H1 (cell line): ENCODE measurements at regions not wholly inside any gene's neighbourhood (a gene's known extent, or its start where the extent isn't known, plus 50 kb on each side); places are given as distances from the start of the nearest gene placed in this dataset.
A peak's percentile ranks its signal among the peaks of the same experiment; 100 is the strongest.

ENCODE experiments used
- CTCF ChIA-PET: fragments of 300-600 bp; sonication (Branson Sonifier 250); formaldehyde crosslinking; loops from one replicate; lab custom pipeline; 2021; ENCODE audit not compliant: partially characterized antibody; lab: Charles Lee
- POLR2A ChIA-PET: fragments of 300-600 bp; sonication (Branson Sonifier 250); formaldehyde crosslinking; loops from one replicate; lab custom pipeline; 2021; ENCODE audit warnings: inconsistent platforms; ENCODE audit not compliant: partially characterized antibody; lab: Charles Lee
- DNase-seq, 2 experiments: peaks; one replicate each; pipeline versions ENCODE4 v3.0.0 to v3.0.0-alpha.2; 2010 to 2022; ENCODE audit warnings: low spot score in 2 of 2, low read depth in 1 of 2, mixed read lengths in 1 of 2
- FAIRE-seq: peaks from 2 replicates; lab custom pipeline; 2011; peaks lifted over from hg19 to GRCh38; lab: Jason Lieb, UNC
- H2AFZ ChIP-seq: 2 replicates; pipeline ENCODE4 v1.8.1; 2012; ENCODE audit warnings: low read length, inconsistent platforms
- H2AK5ac ChIP-seq: 2 replicates; pipeline ENCODE4 v1.6.1; 2013; ENCODE audit warnings: low read depth, low read length
- H2BK120ac ChIP-seq: replicated peaks from 2 replicates; pipeline ENCODE3; 2013; ENCODE audit warnings: low read depth, low read length, inconsistent platforms
- H2BK12ac ChIP-seq: 2 replicates; pipeline ENCODE4 v1.6.1; 2013; ENCODE audit warnings: low read depth, low read length
- H2BK15ac ChIP-seq: 2 replicates; pipeline ENCODE4 v1.6.1; 2013; ENCODE audit warnings: low read length
- H2BK20ac ChIP-seq: 2 replicates; pipeline ENCODE4 v1.6.1; 2013; ENCODE audit warnings: low read length
- H2BK5ac ChIP-seq: 2 replicates; pipeline ENCODE4 v1.6.1; 2013; ENCODE audit warnings: low read depth, low read length
- H3K14ac ChIP-seq: 2 replicates; pipeline ENCODE4 v1.6.1; 2013; ENCODE audit warnings: inconsistent platforms; ENCODE audit not compliant: insufficient read length
- H3K18ac ChIP-seq: 2 replicates; pipeline ENCODE4 v1.6.1; 2013; ENCODE audit warnings: low read length; ENCODE audit errors: extremely low read depth
- H3K23ac ChIP-seq: 2 replicates; pipeline ENCODE4 v1.6.1; 2013; ENCODE audit warnings: inconsistent platforms; ENCODE audit not compliant: insufficient read length
- H3K23me2 ChIP-seq: 2 replicates; pipeline ENCODE4 v1.6.1; 2013; ENCODE audit warnings: low read depth, low read length
- H3K27ac ChIP-seq: 2 replicates; pipeline ENCODE4 v1.6.1; 2011; ENCODE audit warnings: low read depth, low read length, inconsistent platforms
- H3K27me3 ChIP-seq, 4 experiments: replicated peaks in 1 of 4; 1 replicate in 1 of 4; 2 replicates in 3 of 4; pipeline versions ENCODE4 v1.6.1 to v1.8.1; 2011 to 2013; ENCODE audit warnings: low read length in 3 of 4, mild to moderate bottlenecking in 3 of 4, inconsistent platforms in 2 of 4, mixed read lengths in 2 of 4, moderate library complexity in 1 of 4; ENCODE audit not compliant: control insufficient read depth in 3 of 4, insufficient read depth in 3 of 4; ENCODE audit errors: extremely low read depth in 1 of 4
- H3K36me3 ChIP-seq, 4 experiments: 2 replicates each; pipeline versions ENCODE4 v1.6.1 to v1.8.1; 2011 to 2013; ENCODE audit warnings: mild to moderate bottlenecking in 4 of 4, low read length in 3 of 4, moderate library complexity in 2 of 4, control low read depth in 1 of 4, inconsistent platforms in 1 of 4; ENCODE audit not compliant: insufficient read depth in 4 of 4, control insufficient read depth in 2 of 4
- H3K4ac ChIP-seq: replicated peaks from 2 replicates; pipeline ENCODE3; 2013; ENCODE audit warnings: low read length, low read depth, mixed read lengths, inconsistent platforms; ENCODE audit not compliant: insufficient read length
- H3K4me1 ChIP-seq, 4 experiments: replicated peaks in 1 of 4; 1 replicate in 1 of 4; 2 replicates in 3 of 4; pipeline versions ENCODE4 v1.6.1 to v1.8.1; 2011 to 2013; ENCODE audit warnings: low read length in 3 of 4, inconsistent platforms in 2 of 4, mixed read lengths in 1 of 4; ENCODE audit not compliant: insufficient read depth in 4 of 4, control insufficient read depth in 3 of 4
- H3K4me2 ChIP-seq, 2 experiments: 2 replicates each; pipeline versions ENCODE4 v1.6.1 to v1.8.1; 2011 to 2013; ENCODE audit warnings: low read depth in 2 of 2, low read length in 2 of 2, control low read depth in 1 of 2, inconsistent platforms in 1 of 2, mild to moderate bottlenecking in 1 of 2; ENCODE audit not compliant: insufficient read depth in 1 of 2
- H3K4me3 ChIP-seq, 4 experiments: fragments of 200-600, 300-600 bp in 1 of 4; sonication (generic), shearing (Covaris generic), sonication (Bioruptor Twin) in 1 of 4; 2 replicates each; pipeline versions ENCODE4 v1.5.1 to v1.8.1; 2011 to 2016; ENCODE audit warnings: low read length in 4 of 4, low read depth in 3 of 4, control low read depth in 2 of 4, inconsistent platforms in 2 of 4, mild to moderate bottlenecking in 2 of 4, mixed read lengths in 1 of 4, moderate library complexity in 1 of 4; ENCODE audit not compliant: insufficient read depth in 2 of 4; ENCODE audit errors: extremely low read depth in 1 of 4
- H3K56ac ChIP-seq: replicated peaks from 2 replicates; pipeline ENCODE3; 2013; ENCODE audit warnings: low read depth, mild to moderate bottlenecking, mixed read lengths, low read length, inconsistent platforms; ENCODE audit not compliant: insufficient read length
- H3K79me1 ChIP-seq: 2 replicates; pipeline ENCODE4 v1.6.1; 2013; ENCODE audit warnings: low read depth, low read length, control low read depth
- H3K79me2 ChIP-seq, 2 experiments: 2 replicates each; pipeline versions ENCODE4 v1.6.1 to v1.8.1; 2012 to 2013; ENCODE audit warnings: low read length in 2 of 2, mild to moderate bottlenecking in 2 of 2, inconsistent platforms in 1 of 2; ENCODE audit not compliant: insufficient read depth in 2 of 2, control insufficient read depth in 1 of 2
- H3K9ac ChIP-seq, 4 experiments: replicated peaks in 1 of 4; 1 replicate in 1 of 4; 2 replicates in 3 of 4; pipeline versions ENCODE4 v1.6.1 to v1.8.1; 2011 to 2013; ENCODE audit warnings: low read depth in 3 of 4, low read length in 3 of 4, control low read depth in 2 of 4, mild to moderate bottlenecking in 2 of 4, moderate library complexity in 2 of 4, inconsistent platforms in 1 of 4; ENCODE audit errors: extremely low read depth in 1 of 4
- H3K9me3 ChIP-seq, 2 experiments: 2 replicates each; pipeline versions ENCODE4 v1.6.1 to v1.8.1; 2012 to 2013; ENCODE audit warnings: mild to moderate bottlenecking in 2 of 2, moderate library complexity in 2 of 2, control low read depth in 1 of 2, inconsistent platforms in 1 of 2, low read depth in 1 of 2, low read length in 1 of 2, mixed read lengths in 1 of 2; ENCODE audit not compliant: insufficient read depth in 2 of 2
- H4K20me1 ChIP-seq, 2 experiments: replicated peaks in 1 of 2; 2 replicates each; pipeline versions ENCODE3 to v1.8.1; 2011 to 2013; ENCODE audit warnings: inconsistent platforms in 2 of 2, low read length in 2 of 2, mild to moderate bottlenecking in 1 of 2; ENCODE audit not compliant: insufficient read depth in 2 of 2, control insufficient read depth in 1 of 2
- H4K5ac ChIP-seq: 2 replicates; pipeline ENCODE4 v1.6.1; 2013; ENCODE audit warnings: low read length, low read depth, mixed read lengths, inconsistent platforms; ENCODE audit not compliant: insufficient read length
- H4K8ac ChIP-seq: 2 replicates; pipeline ENCODE4 v1.8.0; 2013; ENCODE audit warnings: mild to moderate bottlenecking, moderate library complexity, low read length, inconsistent platforms; ENCODE audit not compliant: insufficient read depth; ENCODE audit errors: extremely low read depth
- H4K91ac ChIP-seq: replicated peaks from 2 replicates; pipeline ENCODE3; 2013; ENCODE audit warnings: low read length, mixed read lengths, inconsistent platforms; ENCODE audit not compliant: insufficient read length
- BACH1 ChIP-seq: IDR thresholded peaks from 2 replicates; pipeline ENCODE4 v1.6.1; 2012; ENCODE audit warnings: low read length, improper control_type of control experiment
- CTCF ChIP-seq, 3 experiments: IDR thresholded peaks; 1 replicate in 2 of 3; 2 replicates in 1 of 3; pipeline versions ENCODE4 v1.5.1 to v1.6.1; 2011; ENCODE audit warnings: low read length in 3 of 3, mild to moderate bottlenecking in 3 of 3, inconsistent platforms in 2 of 3, low read depth in 1 of 3, moderate library complexity in 1 of 3; ENCODE audit not compliant: insufficient read depth in 1 of 3; ENCODE audit errors: control extremely low read depth in 1 of 3
- RAD21 ChIP-seq, 2 experiments: IDR thresholded peaks in 1 of 2; conservative IDR thresholded peaks in 1 of 2; 2 replicates each; pipeline ENCODE4 v1.6.1; 2011; ENCODE audit warnings: low read depth in 2 of 2, low read length in 2 of 2, improper control_type of control experiment in 1 of 2, inconsistent platforms in 1 of 2, mild to moderate bottlenecking in 1 of 2, moderate library complexity in 1 of 2
- TBP ChIP-seq: IDR thresholded peaks from 2 replicates; pipeline ENCODE4 v1.6.1; 2011; ENCODE audit warnings: low read depth, low read length, improper control_type of control experiment
- TCF12 ChIP-seq: IDR thresholded peaks from 2 replicates; pipeline ENCODE4 v1.6.1; 2011; ENCODE audit warnings: low read depth, mild to moderate bottlenecking, low read length
- TEAD4 ChIP-seq: IDR thresholded peaks from 2 replicates; pipeline ENCODE4 v1.6.1; 2012; ENCODE audit warnings: low read depth, low read length, inconsistent platforms, mixed read lengths
- WGBS, 2 experiments: shearing (Covaris generic) in 1 of 2; methylation state at CpG; one replicate each; pipeline versions ENCODE4 v1.1.6 to v1.1.7; 2013 to 2015; ENCODE audit warnings: low lambda C conversion rate in 2 of 2, mixed read lengths in 2 of 2, inconsistent platforms in 1 of 2, low coverage in 1 of 2, missing lambda C conversion rate in 1 of 2; ENCODE audit not compliant: insufficient replicate concordance in 2 of 2, insufficient coverage in 1 of 2, insufficient read length in 1 of 2; ENCODE audit errors: extremely low coverage in 1 of 2, missing lambda C conversion rate in 1 of 2; 5-methylcytosine and 5-hydroxymethylcytosine counted together

DNA sequence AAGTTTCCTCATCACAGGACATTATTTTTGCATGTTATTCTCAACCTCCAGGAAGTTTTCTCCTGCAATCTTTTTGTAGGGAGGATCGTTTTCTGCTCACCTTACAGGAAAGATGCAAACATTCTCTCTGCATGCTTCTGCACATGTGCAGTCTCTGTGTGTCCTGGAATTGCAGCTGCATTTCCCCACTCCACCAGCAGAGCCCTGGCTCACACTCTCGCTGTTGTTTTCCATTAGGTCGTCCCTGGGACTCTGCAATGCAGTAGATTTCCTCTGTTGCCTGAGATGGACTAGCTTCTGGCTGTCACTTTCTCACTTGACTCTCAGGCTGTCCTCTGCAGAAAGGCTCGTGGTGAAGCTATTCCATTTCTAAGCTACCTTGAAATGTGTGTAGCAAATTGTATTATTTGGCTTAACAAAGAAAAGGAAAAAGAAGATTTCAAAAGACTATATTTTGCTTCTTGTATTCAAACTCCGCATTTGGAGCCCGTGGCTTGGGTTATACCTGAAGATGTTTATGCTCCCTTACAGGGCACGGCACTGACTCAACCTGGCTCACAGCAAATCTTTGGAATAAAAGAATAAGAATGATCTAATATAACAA lies 346.7 kb downstream of the RAD51AP2 start:
- Histone ChIP-seq H3K9ac (no peak overlapping the region), H4K91ac (no peak overlapping the region), H3K79me2 (no peaks in the 10 kb centered on the region), H3K4me3 (no peak overlapping the region), H2BK20ac (no peak overlapping the region), H3K27me3 (peaks cover 0 to 1% (median 0%) of the 10 kb centered on the region in 4 experiments; a peak in 1 of 7 replicates), H4K5ac (no peak overlapping the region), H3K18ac (no peak overlapping the region), H2AFZ (no peak overlapping the region), H3K23ac (no peak overlapping the region), H3K56ac (no peak overlapping the region), H3K14ac (no peak overlapping the region), H4K20me1 (no peaks in the 10 kb centered on the region)
- WGBS, 2 experiments, result 56% methylated on average over 7 of the region's 7 CpGs; no CpG with 5 or more reads in 1 of the 2 experiments
- TF ChIP-seq TBP (peak; percentile 75; the same call in 1 of the 2 replicates), BACH1 (no peak), TCF12 (no peak), TEAD4 (peak; percentile 59; the same call in 1 of the 2 replicates), RAD21 (IDR thresholded peaks at IDR 0.05 in 1 of 2, conservative IDR thresholded peaks at IDR 0.05 in 1 of 2; ENCODE audit: low read depth in 2 of 2, low read length in 2 of 2) (peak; percentile 65 to 68), CTCF (IDR thresholded peaks at IDR 0.05; ENCODE audit: control extremely low read depth in 1 of 3, insufficient read depth in 1 of 3, low read depth in 1 of 3, low read length in 3 of 3) (peak; percentile 67 to 88 (median 85))
- TF ChIP-seq, all 59 proteins: peak for 4
- Histone ChIP-seq H2BK120ac (no peak overlapping the region), H3K4ac (no peak overlapping the region), H3K79me1 (no peaks in the 10 kb centered on the region), H3K9me3 (no peaks in the 10 kb centered on the region), H3K4me2 (no peak overlapping the region), H3K36me3 (no peaks in the 10 kb centered on the region), H2BK15ac (no peak overlapping the region), H2AK5ac (no peak overlapping the region), H2BK12ac (no peak overlapping the region), H2BK5ac (no peak overlapping the region), H3K4me1 (no peaks in the 10 kb centered on the region), H3K23me2 (no peaks in the 10 kb centered on the region), H4K8ac (no peak overlapping the region), H3K27ac (no peak overlapping the region)
- ChIA-PET POLR2A (no interaction called here), CTCF (interaction anchor here (0.6 to 5.6 kb wide), 27 partner anchors 9 to 875 kb away, joined by 3 to 28 read pairs (median 4); no protein-coding TSS in a partner anchor)
- peak; percentile 91 for FAIRE-seq
- peak; percentile 27 to 64 for DNase-seq
